HG03159 (cell line): ENCODE measurements at regions not wholly inside any gene's neighbourhood (a gene's known extent, or its start where the extent isn't known, plus 50 kb on each side); places are given as distances from the start of the nearest gene placed in this dataset.

Experiments
- ATAC-seq: cut with Tn5 transposase; IDR thresholded peaks from one replicate; pipeline ENCODE4 v1.9.1; 2021; ENCODE audit warnings: mild to moderate bottlenecking, moderate library complexity; ENCODE audit not compliant: unreplicated experiment

DNA sequence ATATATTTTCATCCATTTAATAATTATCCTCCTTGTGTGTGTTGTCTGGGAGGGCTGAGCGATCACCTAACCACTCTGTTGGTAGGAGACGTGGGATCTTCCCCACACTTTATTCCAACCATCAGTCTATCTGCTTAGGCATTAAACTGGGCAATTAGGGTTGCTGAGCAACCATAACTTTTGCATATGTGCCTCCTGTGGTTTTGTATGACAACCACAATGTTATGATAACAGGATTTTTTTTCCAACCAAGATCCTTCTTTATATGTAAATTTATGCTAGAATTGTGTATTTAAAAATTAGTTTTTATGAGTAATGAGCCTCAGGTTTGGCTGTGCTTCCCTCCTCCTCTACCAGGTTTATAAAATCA is 495.0 kb upstream of the MGMT start:
- no peak for ATAC-seq

DNA sequence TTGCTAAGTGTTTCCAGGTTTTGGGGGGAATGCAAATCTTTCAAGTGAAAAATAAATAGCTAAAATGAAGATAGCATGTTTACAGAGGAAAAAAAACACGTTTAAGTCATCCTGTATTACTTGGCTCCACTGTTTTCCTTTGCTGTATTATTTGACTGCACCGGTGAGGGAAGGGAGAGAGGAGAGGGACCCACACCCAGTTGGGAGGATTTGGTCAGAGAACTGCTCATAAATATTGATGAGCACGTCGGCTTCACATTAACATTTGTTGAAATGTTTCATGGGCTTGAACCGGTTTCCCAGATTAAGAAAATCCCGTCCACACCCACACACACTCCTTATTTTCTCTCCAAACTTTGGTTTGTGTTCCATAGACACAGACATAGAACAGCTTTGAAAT is 493.8 kb upstream of the MGMT start:
- no peak for ATAC-seq

GRCh38 chr10:128976856-128977255 is 490.2 kb upstream of the MGMT start:
- no peak for ATAC-seq

GRCh38 chr10:128978211-128978610 is 488.8 kb upstream of the MGMT start:
- no peak for ATAC-seq

DNA sequence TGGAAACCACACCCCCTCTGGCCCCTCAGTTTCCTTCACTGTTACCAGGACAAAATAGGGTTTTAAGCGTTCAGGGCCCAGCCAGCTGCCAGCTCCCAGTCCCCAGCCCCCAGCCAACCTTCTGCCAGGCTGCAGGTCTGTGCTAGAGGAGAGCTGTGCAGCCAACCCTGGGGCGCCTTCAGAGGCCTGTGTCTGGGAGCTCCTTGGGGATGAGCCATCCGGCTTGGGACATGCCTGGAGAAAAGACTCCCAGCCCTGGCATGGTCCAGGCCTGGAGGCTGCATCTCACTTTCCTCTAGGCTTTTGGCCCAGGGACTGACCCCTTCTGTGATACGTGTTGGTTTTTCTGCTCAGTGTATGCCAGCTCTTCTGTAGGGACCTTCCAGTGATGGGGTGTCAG is 487.6 kb upstream of the MGMT start:
- ATAC-seq, result no peak

GRCh38 chr10:128981251-128981650 is 485.8 kb upstream of the MGMT start:
- no peak for ATAC-seq

DNA sequence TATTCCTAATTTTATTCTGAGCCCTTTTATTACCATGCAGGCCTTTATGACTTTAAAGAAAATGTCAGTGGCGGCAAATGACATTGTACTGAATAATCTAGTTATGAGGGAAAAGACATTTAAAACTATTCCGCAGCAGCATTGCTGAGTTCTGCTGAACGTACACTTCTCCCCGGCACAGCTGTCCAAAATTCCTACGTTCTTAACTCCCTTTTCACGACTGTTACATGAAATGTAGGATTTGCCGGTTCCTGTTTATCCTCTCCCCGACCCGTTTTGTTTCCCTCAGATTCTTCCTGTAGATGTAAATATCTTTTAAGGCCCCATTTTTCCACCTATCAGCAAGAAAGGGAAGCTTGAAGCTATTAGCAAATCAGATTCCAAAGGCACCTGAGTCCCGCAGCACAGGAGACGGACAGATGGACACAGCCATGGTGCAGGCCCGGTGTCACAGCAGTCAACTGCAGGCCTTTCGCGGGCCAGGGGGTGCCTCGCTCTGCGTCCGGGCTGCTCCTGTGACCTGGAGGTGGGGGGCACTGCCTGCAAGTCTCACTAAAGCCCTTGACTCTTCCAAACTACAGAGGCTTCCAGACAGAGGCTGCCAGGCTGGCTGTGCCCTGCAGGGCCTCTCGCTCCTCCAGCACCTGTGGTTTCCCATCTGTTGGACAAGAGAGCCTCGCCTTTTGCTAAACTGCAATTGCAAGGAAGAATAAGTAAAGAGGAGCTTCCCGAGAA is 485.0 kb upstream of the MGMT start:
- no peak for ATAC-seq

DNA sequence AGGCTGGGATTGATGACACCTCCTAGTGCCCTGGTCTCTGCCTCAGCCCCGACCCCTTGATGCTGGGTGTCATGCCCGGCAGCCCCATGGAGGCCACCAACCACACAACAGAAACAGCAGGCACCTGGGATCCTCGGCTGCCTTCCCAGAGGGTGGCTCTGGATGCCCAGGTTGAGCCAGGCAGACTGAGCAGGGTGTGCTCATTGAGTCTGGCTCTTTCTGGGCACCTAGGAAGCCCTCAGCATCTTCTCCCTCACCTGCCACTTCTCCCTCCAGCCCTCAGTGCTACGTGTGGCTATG is 484.5 kb upstream of the MGMT start:
- no peak for ATAC-seq

- ATAC-seq, result no peak
Observed at GRCh38 chr10:128985036-128985435, 482.0 kb upstream of the MGMT start.

- no peak for ATAC-seq
Observed at GRCh38 chr10:128990986-128991385, 476.1 kb upstream of the MGMT start.

DNA sequence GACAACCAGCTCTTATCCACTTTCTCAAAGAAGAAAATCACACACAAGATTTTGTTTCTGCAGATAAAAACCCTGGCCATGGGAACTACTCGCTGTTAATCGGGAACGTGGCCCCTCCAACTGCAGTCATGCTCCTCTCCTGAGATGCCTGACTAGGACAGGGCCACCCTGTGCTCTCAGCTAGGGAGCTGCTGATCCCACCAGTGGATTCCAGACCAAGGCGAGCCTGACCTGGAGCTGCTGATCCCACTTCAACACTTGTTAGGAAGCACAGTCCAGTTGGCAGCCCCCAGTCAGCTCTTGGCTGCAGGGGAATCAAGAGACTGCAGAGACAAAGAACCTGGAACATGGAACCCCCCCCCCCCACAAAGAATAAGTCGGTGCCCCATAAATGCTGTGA is 474.3 kb upstream of the MGMT start:
- ATAC-seq, result no peak

GRCh38 chr10:128993443-128993842 is 473.6 kb upstream of the MGMT start:
- ATAC-seq, result no peak

DNA sequence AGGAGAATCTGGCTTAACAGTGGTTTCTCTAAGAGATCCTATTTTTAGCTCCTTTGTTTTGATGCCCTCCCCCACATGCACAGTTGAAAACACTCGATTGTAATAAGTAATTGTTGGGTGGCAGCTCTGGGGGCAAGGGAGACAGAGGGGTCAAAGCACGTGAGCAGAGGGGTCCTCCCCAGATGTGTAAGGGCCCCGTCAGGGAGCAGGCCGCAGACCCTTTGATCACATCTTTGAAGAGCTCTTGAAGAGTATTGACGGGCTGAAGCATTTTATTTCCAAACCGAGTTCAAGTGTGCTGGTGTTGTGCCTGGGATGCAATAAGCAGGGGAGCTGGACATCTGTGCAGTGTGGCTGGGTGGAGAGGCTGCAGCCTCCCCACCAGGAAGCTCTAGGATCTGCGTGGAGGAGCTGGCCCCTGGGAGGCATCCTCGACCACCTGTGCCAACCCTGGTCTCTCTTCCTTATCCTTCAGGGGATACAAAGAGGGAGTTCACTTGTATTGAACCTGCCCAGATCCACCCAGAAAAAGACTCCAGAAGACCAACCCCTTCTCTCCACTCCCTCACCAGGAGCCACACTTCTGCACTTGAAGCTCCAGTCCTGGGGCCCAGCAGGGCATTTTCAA is 473.0 kb upstream of the MGMT start:
- no peak for ATAC-seq

GRCh38 chr10:128994598-128995143 is 472.4 kb upstream of the MGMT start:
- no peak for ATAC-seq

DNA sequence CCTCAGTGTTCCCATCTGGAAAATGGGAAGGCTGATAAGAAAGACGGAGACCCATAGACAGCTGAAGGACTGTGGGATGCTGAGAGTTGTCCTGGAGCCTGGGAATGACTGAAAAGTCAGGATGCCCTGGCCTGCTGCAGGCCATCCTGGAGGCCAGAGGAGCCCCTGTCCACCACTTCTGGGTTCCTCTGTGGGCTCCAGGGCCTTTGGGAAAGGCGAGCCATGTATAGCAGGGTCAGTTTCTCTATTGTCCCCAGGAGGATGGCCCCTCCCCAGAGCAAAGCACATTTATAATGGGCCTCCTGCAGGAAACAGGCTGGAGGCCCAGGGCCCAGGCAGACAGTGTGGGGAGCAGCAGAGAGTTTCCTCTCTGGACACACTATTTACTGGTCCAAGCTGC is 471.4 kb upstream of the MGMT start:
- ATAC-seq, result no peak

GRCh38 chr10:128996092-128996491 is 470.9 kb upstream of the MGMT start:
- ATAC-seq, result no peak

GRCh38 chr10:128998101-128998805 is 468.8 kb upstream of the MGMT start:
- ATAC-seq, result no peak

DNA sequence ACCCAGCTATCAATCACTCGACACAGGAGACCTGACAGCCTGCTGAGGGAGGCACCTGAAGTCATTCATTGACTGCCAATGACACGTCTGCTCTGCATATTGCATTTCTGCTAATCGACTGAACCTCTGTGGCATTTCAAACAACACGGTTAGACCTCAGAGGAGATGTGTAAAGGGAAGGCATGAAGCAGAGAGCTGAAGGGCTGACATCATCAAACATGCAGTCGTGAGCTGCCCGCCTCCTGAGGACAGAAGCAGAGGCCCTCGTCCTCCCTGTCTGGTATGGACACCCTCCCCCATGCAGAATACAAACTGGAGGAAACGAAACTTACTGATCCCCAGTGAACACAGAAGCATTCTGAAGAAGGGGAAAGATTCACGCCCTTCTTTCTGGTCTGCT is 462.6 kb upstream of the MGMT start:
- no peak for ATAC-seq

DNA sequence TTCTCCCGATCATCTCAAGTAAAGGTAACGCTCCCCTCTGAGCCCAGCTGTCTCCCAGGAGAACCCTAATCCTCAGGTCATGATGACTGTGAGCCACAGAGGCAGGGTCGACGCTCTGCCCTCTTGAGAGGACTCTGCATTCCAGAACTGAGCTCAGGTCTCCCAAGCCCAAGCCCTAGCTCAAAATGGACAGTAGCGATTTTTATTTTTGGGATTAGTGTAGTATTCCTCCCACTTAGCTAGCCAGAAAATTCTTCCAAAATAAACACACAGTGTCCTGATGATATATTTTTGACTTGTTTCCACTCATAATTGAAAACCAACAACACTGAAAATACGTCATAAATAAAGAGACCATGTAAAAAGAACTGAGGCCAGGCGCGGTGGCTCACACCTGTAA is 462.0 kb upstream of the MGMT start:
- ATAC-seq, result no peak

DNA sequence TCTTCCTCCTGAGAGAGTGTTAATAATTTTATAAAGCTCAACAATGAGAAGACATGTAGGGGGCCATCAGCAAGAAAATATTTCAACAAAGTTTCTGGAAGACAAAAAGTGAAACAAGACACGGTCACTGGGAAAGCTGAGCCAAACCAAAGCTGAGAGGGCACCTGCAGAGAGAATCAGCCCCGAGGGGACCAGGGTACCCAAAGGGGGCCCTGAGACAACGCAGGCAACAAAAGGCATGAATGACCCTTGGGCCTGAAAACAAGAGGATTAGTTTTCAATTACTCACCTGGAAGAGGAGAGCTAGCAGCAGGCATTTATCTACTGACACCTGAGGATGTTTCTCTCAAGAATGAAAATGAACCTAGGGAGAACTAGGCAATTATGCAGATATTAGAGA is 461.2 kb upstream of the MGMT start:
- no peak for ATAC-seq

- no peak for ATAC-seq
Observed at GRCh38 chr10:129018511-129018910, 448.5 kb upstream of the MGMT start.

DNA sequence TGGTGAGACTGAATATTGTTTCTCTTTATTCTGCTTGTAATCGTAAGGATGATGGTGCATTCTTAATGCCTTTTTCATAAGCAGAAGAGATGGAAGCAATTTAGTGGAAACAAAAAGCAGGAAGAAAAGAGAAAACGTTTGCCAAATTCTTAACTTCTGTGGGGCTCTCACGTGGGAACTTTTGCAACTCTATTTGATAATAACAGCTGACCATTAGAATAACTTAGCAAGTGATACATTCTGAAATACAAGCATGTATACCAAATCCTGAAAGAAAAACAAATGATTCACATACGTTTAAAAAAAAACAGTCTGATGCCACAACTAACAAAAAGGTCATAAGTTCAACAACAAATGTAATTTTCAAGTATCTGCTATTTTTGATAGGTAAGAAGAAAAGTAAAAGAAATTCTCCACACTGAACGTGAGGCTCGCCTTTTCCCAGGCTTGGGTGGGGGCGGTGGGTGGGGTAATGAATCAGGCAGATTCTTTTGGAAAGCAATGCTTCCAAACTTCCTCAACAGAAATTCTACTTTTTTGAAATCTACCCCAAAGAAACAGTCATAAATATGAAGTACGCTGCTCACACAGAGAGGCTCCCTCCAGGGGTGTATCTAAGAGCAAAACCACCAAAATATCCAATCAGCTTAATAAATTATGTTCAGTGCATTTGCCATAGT is 446.2 kb upstream of the MGMT start:
- no peak for ATAC-seq
